ENCODE measurements at regions not wholly inside any gene's neighbourhood (a gene's known extent, or its start where the extent isn't known, plus 50 kb on each side); places are given as distances from the start of the nearest gene placed in this dataset.

DNA sequence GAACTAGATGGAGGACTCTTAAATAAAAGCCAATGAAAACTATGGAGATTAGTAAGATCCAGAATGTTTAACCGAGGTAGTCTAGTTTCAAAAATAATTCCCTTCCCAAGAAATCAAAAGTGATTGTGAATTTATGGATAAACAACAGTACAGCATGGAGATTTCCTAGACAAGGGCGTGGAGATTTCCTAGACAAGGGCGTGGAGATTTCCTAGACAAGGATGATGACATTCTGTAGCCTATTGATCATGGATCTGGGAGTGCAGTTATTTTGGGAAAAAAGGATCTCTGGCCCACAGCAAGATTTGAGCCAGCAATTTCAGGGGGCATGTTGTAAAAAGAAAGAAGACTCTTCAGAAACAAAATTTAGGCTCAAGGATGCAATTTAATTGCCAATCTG is 175.3 kb downstream of the RAP2B start:
- TF ChIP-seq CTCF (IDR thresholded peaks at IDR 0.05; ENCODE audit: low read depth, low read length): no peak
- no peak overlapping the region for H3K4me3 ChIP-seq (ENCODE audit: low read depth, low read length)

DNA sequence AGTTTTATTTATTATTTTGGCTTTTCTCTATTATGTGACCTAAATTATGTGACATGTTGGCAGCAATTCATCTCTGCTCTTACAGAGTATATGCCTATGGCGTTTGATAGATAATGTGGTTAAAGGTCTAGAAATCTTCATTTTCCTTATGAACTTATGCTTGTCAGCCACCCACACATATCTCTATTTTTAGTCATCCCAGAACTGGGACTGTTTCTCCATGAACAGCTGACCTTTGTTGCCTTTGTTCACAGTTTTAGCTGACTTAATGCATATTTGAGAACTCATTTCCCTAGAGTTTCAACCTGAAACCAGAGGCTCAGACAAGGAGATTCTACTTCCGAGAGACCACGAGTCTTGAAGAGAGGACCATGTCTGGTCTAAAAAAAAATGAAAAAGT is 176.5 kb downstream of the RAP2B start:
- H3K4me3 ChIP-seq (ENCODE audit: low read depth, low read length): no peak overlapping the region
- no peak for TF ChIP-seq CTCF (IDR thresholded peaks at IDR 0.05; ENCODE audit: low read depth, low read length)

DNA sequence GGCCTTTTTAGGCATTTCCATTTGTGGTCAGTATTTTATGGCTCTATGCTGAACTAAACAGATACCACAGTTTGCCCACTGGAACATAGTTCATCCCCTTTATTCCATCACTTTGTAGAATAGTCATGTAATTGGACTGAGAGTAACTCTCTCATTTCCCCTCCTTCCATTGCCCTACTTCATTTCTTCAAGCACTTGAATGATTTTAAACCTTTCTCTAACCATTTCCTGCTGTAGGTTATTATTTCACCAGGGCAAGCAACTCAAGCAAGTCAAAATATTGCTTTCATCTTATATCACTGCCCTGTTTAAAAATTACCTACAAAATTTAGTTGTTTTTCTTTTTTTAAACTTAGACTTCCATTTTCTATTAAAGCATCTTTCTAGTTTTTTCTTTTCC is 177.0 kb downstream of the RAP2B start:
- TF ChIP-seq CTCF (IDR thresholded peaks at IDR 0.05; ENCODE audit: low read depth, low read length): no peak
- no peak overlapping the region for H3K4me3 ChIP-seq (ENCODE audit: low read depth, low read length)

DNA sequence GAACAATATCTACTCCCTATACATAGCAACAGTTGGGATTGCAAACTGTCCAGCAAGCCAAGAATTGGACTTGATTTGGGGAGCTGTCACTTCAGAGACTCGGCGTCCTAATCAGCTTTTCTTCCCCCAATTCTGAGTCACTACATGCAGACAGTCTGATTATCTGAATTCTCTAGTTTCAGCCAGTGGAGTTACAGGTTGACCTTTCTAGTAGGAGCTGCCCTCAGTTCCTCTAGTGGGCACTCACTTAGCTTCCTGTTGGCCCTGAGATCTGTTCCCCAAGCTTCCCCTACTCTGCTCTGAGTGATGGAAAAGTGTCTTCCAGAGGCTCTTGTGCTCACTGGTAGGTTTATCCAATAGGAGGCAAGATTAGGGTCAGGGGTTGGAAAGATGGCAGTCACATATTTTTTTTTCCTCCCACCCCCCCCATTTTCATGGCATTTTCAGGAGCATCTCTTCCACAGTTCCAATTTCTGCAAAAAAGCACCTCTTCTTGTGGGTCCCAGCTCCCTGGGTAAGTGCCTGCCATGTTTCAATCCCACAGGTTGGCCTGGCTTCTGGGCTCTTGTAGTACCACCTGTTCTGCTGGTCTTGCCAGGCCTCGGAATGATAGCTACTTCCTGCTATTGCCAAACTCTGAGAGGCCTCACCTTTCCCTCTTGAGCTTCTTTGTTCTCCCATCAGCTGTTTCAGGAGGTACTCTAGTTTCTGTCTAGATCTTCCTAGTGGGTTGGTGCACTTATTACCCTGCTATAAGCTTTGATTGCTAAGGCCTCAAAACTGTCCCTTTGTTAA is 182.2 kb downstream of the RAP2B start:
- no peak overlapping the region for H3K4me3 ChIP-seq (ENCODE audit: low read depth, low read length)
- no peak for TF ChIP-seq CTCF (IDR thresholded peaks at IDR 0.05; ENCODE audit: low read depth, low read length)

GRCh38 chr3:153348457-153349107 is 186.6 kb downstream of the RAP2B start:
- no peak for TF ChIP-seq CTCF (IDR thresholded peaks at IDR 0.05; ENCODE audit: low read depth, low read length)

GRCh38 chr3:153349108-153349499 is 187.1 kb downstream of the RAP2B start:
- no peak for TF ChIP-seq CTCF (IDR thresholded peaks at IDR 0.05; ENCODE audit: low read depth, low read length)
- no peak overlapping the region for H3K4me3 ChIP-seq (ENCODE audit: low read depth, low read length)

More at GRCh38 chr3:153348457-153349107, 186.6 kb downstream of the RAP2B start:
- H3K4me3 ChIP-seq (ENCODE audit: low read depth, low read length): no peak overlapping the region

DNA sequence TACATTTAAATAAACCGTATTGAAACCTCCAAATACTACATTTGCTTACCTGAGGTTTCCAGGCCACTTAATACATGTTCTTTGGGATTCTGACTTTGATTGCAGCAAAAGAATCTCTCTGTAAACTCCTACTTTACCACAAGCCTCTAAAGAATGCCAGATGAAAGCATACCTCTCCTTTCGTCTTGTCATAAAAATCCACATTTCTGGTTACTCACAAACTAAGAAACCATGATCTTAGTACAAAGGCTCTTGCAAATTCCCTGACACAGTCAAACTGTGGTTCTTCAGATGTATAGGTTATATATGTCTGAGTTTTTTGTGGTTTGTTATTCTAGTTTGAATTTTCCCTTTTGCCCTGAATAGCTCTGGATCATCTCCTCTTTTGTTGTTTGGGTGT is 188.4 kb downstream of the RAP2B start:
- no peak overlapping the region for H3K4me3 ChIP-seq (ENCODE audit: low read depth, low read length)
- TF ChIP-seq CTCF (IDR thresholded peaks at IDR 0.05; ENCODE audit: low read depth, low read length): no peak
